Endodermal cell (in vitro differentiated cells): ENCODE measurements at regions not wholly inside any gene's neighbourhood (a gene's known extent, or its start where the extent isn't known, plus 50 kb on each side); places are given as distances from the start of the nearest gene placed in this dataset.

Source experiments
- DNase-seq: peaks from one replicate; pipeline ENCODE4 v3.0.0-alpha.2; 2017
- H3K27ac ChIP-seq: 2 replicates; pipeline ENCODE4 v1.5.1; 2013; ENCODE audit warnings: mild to moderate bottlenecking, low read depth, low read length, moderate library complexity
- H3K27me3 ChIP-seq: 2 replicates; pipeline ENCODE4 v1.6.1; 2013; ENCODE audit warnings: mild to moderate bottlenecking, low read length, moderate library complexity; ENCODE audit not compliant: insufficient read depth, control insufficient read depth, poor library complexity, severe bottlenecking
- H3K36me3 ChIP-seq: 2 replicates; pipeline ENCODE4 v1.7.0; 2013; ENCODE audit warnings: mild to moderate bottlenecking, low read length, moderate library complexity; ENCODE audit not compliant: control insufficient read depth, insufficient read depth
- H3K4me1 ChIP-seq: one replicate; pipeline ENCODE4 v1.7.0; 2013; ENCODE audit warnings: low read length; ENCODE audit not compliant: control insufficient read depth, insufficient read depth
- H3K4me3 ChIP-seq: 2 replicates; pipeline ENCODE4 v1.5.1; 2013; ENCODE audit warnings: mild to moderate bottlenecking, low read length, moderate library complexity
- H3K9ac ChIP-seq: 2 replicates; pipeline ENCODE4 v1.6.1; 2013; ENCODE audit warnings: mild to moderate bottlenecking, low read length, moderate library complexity; ENCODE audit not compliant: poor library complexity, severe bottlenecking; ENCODE audit errors: extremely low read depth
- H3K9me3 ChIP-seq: 2 replicates; pipeline ENCODE4 v1.6.1; 2013; ENCODE audit warnings: mild to moderate bottlenecking, low read length, moderate library complexity; ENCODE audit not compliant: control insufficient read depth
- H3K27ac Mint-ChIP-seq: 2 replicates; pipeline ENCODE4 v1.8.0; 2020; ENCODE audit warnings: mixed read lengths
- H3K27me3 Mint-ChIP-seq: 2 replicates; pipeline ENCODE4 v1.8.0; 2021; ENCODE audit warnings: mild to moderate bottlenecking, mixed read lengths; ENCODE audit not compliant: insufficient read depth
- H3K36me3 Mint-ChIP-seq: 2 replicates; pipeline ENCODE4 v1.8.0; 2020; ENCODE audit warnings: low read depth, mixed read lengths
- H3K4me1 Mint-ChIP-seq: 2 replicates; pipeline ENCODE4 v1.8.0; 2020; ENCODE audit warnings: mixed read lengths
- H3K4me3 Mint-ChIP-seq: 2 replicates; pipeline ENCODE4 v1.8.0; 2020; ENCODE audit warnings: mild to moderate bottlenecking, moderate library complexity, mixed read lengths
- H3K9me3 Mint-ChIP-seq: 2 replicates; pipeline ENCODE4 v1.8.0; 2020; ENCODE audit warnings: mild to moderate bottlenecking, mixed read lengths
- WGBS, 2 experiments: methylation state at CpG; one replicate each; pipeline versions ENCODE4 v1.1.5 to v1.1.7; 2013; ENCODE audit warnings: missing lambda C conversion rate in 2 of 2, mixed read lengths in 1 of 2; ENCODE audit not compliant: insufficient coverage in 1 of 2, insufficient read length in 1 of 2; 5-methylcytosine and 5-hydroxymethylcytosine counted together
- TF ChIP-seq, protein P1 (sequence below): fragments of 200-600 bp; sonication (generic); conservative IDR thresholded peaks from 2 replicates; pipeline ENCODE4 v1.5.0; 2021; ENCODE audit warnings: antibody characterized with exemption, mild to moderate bottlenecking

DNA sequence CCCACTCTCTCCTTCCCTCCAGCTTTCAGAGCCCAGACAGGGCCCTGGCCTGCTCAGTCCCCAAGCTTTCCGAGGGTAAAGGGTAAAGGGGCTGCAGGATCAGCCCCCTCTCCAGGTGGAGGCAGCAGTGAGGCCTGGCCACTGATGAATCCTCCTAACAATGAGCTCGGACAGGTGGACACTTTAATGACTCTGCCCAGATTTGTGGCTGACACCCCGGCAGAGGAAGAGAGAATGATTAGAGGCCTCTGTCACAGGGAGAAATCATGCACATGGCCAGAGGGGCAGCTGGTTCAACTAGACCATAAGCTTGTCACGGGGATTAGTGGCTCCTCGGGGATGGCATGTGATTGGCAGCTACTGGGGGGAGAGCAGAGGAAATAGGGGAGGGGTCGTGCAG, 587.5 kb upstream of the B3GAT1 start:
- no peak overlapping the region for H3K9ac ChIP-seq
- no peaks in the 10 kb centered on the region for H3K27me3 Mint-ChIP-seq
- no peaks in the 10 kb centered on the region for H3K9me3 ChIP-seq
- TF ChIP-seq, protein P1, sequence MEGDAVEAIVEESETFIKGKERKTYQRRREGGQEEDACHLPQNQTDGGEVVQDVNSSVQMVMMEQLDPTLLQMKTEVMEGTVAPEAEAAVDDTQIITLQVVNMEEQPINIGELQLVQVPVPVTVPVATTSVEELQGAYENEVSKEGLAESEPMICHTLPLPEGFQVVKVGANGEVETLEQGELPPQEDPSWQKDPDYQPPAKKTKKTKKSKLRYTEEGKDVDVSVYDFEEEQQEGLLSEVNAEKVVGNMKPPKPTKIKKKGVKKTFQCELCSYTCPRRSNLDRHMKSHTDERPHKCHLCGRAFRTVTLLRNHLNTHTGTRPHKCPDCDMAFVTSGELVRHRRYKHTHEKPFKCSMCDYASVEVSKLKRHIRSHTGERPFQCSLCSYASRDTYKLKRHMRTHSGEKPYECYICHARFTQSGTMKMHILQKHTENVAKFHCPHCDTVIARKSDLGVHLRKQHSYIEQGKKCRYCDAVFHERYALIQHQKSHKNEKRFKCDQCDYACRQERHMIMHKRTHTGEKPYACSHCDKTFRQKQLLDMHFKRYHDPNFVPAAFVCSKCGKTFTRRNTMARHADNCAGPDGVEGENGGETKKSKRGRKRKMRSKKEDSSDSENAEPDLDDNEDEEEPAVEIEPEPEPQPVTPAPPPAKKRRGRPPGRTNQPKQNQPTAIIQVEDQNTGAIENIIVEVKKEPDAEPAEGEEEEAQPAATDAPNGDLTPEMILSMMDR: peak; percentile 39
- DNase-seq: peak; percentile 59
- H3K27me3 ChIP-seq: no peaks in the 10 kb centered on the region
- H3K4me1 Mint-ChIP-seq: peaks cover 27% of the 10 kb centered on the region
- peak overlapping the region; percentile 47 for H3K27ac ChIP-seq
- no peak overlapping the region for H3K27ac Mint-ChIP-seq
- peaks cover 11% of the 10 kb centered on the region for H3K4me1 ChIP-seq
- H3K9me3 Mint-ChIP-seq: no peaks in the 10 kb centered on the region
- H3K36me3 ChIP-seq: no peaks in the 10 kb centered on the region
- WGBS, 2 experiments: 62 to 80% methylated on average over 6 of the region's 6 CpGs
- H3K4me3 ChIP-seq: no peak overlapping the region
- H3K36me3 Mint-ChIP-seq: no peaks in the 10 kb centered on the region
- no peak overlapping the region for H3K4me3 Mint-ChIP-seq

DNA sequence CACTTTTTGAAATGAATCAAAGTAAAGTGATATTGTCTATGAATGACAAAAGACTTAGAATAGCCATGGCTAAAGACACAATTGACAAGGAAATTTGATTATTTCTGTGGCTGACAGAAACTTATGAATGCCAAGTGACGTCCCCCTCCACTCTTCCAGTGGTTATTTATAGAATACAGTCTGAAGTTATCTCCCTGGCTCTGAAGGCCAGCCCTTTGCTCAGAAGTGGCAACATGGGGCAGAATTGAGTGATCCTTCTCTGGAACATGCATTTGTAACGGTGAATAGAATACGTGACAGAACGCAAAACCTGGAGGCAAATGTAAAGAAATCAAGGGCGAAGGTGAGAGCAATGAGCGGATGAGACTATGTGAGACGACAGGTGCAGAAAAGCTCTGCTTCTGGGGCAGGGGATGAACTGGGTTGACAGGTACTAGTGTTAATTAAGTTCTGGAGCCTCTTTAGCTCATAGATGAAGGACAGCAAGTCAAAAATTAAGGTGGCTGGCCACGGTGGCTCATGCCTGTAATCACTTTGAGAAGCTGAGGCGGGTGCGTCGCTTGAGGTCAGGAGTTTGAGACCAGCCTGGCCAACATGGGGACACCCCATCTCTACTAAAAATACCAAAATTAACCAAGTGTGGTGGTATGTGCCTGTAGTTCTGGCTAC, 585.7 kb upstream of the B3GAT1 start:
- H3K27me3 Mint-ChIP-seq: no peaks in the 10 kb centered on the region
- TF ChIP-seq, protein P1: no peak
- H3K36me3 Mint-ChIP-seq: no peaks in the 10 kb centered on the region
- H3K27me3 ChIP-seq: no peaks in the 10 kb centered on the region
- H3K36me3 ChIP-seq: no peaks in the 10 kb centered on the region
- H3K27ac Mint-ChIP-seq: no peak overlapping the region
- H3K9me3 ChIP-seq: no peaks in the 10 kb centered on the region
- peaks cover 11% of the 10 kb centered on the region for H3K4me1 ChIP-seq
- peak; percentile 24 for DNase-seq
- H3K9me3 Mint-ChIP-seq: no peaks in the 10 kb centered on the region
- whole genome bisulfite sequencing, 2 experiments: 96 to 98% methylated on average over 8 to 11 of the region's 11 CpGs
- no peak overlapping the region for H3K4me3 ChIP-seq
- H3K9ac ChIP-seq: no peak overlapping the region
- H3K4me1 Mint-ChIP-seq: peaks cover 42% of the 10 kb centered on the region
- H3K27ac ChIP-seq: no peak overlapping the region
- no peak overlapping the region for H3K4me3 Mint-ChIP-seq

DNA sequence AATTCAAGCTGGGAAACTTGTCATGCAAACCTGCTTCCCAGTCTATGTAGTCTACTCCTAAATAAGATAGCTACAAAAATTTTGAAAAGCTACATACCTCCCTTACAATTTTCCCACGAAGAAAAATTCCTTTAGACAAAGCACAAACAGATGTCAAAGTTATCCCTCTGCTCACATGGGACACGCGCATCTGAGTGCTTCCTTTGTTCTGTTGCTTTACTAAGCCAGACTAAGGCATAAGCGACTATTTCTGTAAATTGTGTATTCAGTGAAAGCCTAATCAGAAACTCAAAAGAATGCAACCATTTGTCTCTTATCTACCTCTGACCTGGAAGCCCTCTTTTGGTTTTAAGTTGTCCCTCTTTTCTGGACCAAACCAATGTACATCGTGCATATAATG, 583.7 kb upstream of the B3GAT1 start:
- H3K4me3 ChIP-seq: peak overlapping the region; percentile 53
- H3K9me3 Mint-ChIP-seq: no peaks in the 10 kb centered on the region
- peaks cover 48% of the 10 kb centered on the region for H3K4me1 Mint-ChIP-seq

More for the DNA sequence above, 583.7 kb upstream of the B3GAT1 start:
- DNase-seq: peak; percentile 38
- 35 to 42% methylated on average over 4 to 5 of the region's 5 CpGs for WGBS, 2 experiments
- peak overlapping the region; percentile 64 for H3K27ac Mint-ChIP-seq
- no peak overlapping the region for H3K4me3 Mint-ChIP-seq
- no peaks in the 10 kb centered on the region for H3K36me3 Mint-ChIP-seq
- peak overlapping the region; percentile 78 for H3K9ac ChIP-seq
- H3K4me1 ChIP-seq: peaks cover 11% of the 10 kb centered on the region
- H3K27me3 ChIP-seq: no peaks in the 10 kb centered on the region
- peaks cover 3% of the 10 kb centered on the region for H3K9me3 ChIP-seq
- TF ChIP-seq, protein P1: no peak
- no peaks in the 10 kb centered on the region for H3K36me3 ChIP-seq
- H3K27ac ChIP-seq: peak overlapping the region; percentile 25
- H3K27me3 Mint-ChIP-seq: no peaks in the 10 kb centered on the region
